ENCODE measurements at regions not wholly inside any gene's neighbourhood (a gene's known extent, or its start where the extent isn't known, plus 50 kb on each side); places are given as distances from the start of the nearest gene placed in this dataset.

DNA sequence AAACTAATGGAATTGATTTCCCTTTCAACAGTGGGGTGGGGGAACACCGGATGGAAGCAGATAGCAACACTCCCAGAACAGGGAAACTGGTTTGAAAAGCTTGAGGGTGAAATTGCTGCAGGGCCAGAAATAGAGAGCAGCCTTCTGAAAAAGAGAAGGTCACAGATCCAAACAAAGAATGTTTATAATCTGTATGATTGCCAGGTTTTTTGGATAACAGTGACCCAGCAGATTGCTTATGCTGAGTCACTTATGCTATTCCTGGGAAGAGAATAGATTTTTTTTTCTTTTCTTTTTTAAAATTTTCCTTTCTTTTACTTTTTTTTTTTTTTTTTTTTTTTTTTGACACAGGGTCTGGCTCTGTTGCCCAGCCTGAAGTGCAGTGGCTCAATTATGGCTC is 641.3 kb downstream of the KCNJ2 start:
- Histone ChIP-seq H3K4me3 (replicated peaks; ENCODE audit: insufficient read depth, low read length) (no peak overlapping the region), H3K27me3 (ENCODE audit: insufficient read depth, poor library complexity, severe bottlenecking) (no peaks in the 10 kb centered on the region), H3K27ac (replicated peaks) (no peak overlapping the region)
- TF ChIP-seq POLR2AphosphoS5 (IDR thresholded peaks at IDR 0.05; ENCODE audit: low read depth): no peak
- TF ChIP-seq SPI1 (IDR thresholded peaks at IDR 0.05; ENCODE audit: borderline replicate concordance, low read depth): no peak
- TF ChIP-seq GABPA (IDR thresholded peaks at IDR 0.05; ENCODE audit: low read depth): no peak
- TF ChIP-seq, protein P1, sequence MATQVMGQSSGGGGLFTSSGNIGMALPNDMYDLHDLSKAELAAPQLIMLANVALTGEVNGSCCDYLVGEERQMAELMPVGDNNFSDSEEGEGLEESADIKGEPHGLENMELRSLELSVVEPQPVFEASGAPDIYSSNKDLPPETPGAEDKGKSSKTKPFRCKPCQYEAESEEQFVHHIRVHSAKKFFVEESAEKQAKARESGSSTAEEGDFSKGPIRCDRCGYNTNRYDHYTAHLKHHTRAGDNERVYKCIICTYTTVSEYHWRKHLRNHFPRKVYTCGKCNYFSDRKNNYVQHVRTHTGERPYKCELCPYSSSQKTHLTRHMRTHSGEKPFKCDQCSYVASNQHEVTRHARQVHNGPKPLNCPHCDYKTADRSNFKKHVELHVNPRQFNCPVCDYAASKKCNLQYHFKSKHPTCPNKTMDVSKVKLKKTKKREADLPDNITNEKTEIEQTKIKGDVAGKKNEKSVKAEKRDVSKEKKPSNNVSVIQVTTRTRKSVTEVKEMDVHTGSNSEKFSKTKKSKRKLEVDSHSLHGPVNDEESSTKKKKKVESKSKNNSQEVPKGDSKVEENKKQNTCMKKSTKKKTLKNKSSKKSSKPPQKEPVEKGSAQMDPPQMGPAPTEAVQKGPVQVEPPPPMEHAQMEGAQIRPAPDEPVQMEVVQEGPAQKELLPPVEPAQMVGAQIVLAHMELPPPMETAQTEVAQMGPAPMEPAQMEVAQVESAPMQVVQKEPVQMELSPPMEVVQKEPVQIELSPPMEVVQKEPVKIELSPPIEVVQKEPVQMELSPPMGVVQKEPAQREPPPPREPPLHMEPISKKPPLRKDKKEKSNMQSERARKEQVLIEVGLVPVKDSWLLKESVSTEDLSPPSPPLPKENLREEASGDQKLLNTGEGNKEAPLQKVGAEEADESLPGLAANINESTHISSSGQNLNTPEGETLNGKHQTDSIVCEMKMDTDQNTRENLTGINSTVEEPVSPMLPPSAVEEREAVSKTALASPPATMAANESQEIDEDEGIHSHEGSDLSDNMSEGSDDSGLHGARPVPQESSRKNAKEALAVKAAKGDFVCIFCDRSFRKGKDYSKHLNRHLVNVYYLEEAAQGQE (IDR thresholded peaks at IDR 0.05; ENCODE audit: insufficient replicate concordance, low read depth): no peak
- TF ChIP-seq, protein P2, sequence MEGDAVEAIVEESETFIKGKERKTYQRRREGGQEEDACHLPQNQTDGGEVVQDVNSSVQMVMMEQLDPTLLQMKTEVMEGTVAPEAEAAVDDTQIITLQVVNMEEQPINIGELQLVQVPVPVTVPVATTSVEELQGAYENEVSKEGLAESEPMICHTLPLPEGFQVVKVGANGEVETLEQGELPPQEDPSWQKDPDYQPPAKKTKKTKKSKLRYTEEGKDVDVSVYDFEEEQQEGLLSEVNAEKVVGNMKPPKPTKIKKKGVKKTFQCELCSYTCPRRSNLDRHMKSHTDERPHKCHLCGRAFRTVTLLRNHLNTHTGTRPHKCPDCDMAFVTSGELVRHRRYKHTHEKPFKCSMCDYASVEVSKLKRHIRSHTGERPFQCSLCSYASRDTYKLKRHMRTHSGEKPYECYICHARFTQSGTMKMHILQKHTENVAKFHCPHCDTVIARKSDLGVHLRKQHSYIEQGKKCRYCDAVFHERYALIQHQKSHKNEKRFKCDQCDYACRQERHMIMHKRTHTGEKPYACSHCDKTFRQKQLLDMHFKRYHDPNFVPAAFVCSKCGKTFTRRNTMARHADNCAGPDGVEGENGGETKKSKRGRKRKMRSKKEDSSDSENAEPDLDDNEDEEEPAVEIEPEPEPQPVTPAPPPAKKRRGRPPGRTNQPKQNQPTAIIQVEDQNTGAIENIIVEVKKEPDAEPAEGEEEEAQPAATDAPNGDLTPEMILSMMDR (IDR thresholded peaks at IDR 0.05; ENCODE audit: insufficient read depth, low read length): no peak
- no peak for DNase-seq (ENCODE audit: low read depth in 1 of 2, low spot score in 1 of 2)

DNA sequence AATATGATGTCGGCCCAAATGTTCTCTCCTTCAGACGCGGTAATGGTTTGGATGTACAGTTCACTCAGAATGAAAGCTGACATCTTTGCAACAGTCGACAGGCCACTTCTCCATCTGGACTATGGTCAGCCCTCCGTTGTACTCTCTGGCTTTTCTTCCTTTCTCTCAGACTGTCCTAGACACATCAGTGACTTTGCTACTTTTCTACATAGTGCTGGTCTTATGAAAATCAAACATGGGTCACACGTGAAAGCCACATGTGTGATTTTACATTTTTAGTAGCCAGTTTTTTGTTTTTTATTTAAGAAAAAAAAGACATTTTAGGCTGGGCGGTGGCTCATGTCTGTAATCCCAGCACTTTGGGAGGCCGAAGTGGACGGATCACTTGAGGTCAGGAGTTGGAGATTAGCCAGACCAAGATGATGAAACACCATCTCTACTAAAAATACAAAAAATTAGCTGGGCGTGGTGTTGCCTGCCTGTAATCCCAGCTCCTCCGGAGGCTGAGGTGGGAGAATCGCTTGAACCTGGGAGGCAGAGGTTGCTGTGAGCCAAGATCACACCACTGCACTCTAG is 644.1 kb downstream of the KCNJ2 start:
- DNase-seq (ENCODE audit: low read depth in 1 of 2, low spot score in 1 of 2): no peak
- H3K27ac ChIP-seq (replicated peaks): no peak overlapping the region
- no peaks in the 10 kb centered on the region for H3K27me3 ChIP-seq (ENCODE audit: insufficient read depth, poor library complexity, severe bottlenecking)
- TF ChIP-seq GABPA (IDR thresholded peaks at IDR 0.05; ENCODE audit: low read depth) (no peak), POLR2AphosphoS5 (IDR thresholded peaks at IDR 0.05; ENCODE audit: low read depth) (no peak), SPI1 (IDR thresholded peaks at IDR 0.05; ENCODE audit: borderline replicate concordance, low read depth) (no peak)
- TF ChIP-seq, protein P1 (IDR thresholded peaks at IDR 0.05; ENCODE audit: insufficient replicate concordance, low read depth): no peak
- TF ChIP-seq, protein P2 (IDR thresholded peaks at IDR 0.05; ENCODE audit: insufficient read depth, low read length): no peak
- H3K4me3 ChIP-seq (replicated peaks; ENCODE audit: insufficient read depth, low read length): no peak overlapping the region

DNA sequence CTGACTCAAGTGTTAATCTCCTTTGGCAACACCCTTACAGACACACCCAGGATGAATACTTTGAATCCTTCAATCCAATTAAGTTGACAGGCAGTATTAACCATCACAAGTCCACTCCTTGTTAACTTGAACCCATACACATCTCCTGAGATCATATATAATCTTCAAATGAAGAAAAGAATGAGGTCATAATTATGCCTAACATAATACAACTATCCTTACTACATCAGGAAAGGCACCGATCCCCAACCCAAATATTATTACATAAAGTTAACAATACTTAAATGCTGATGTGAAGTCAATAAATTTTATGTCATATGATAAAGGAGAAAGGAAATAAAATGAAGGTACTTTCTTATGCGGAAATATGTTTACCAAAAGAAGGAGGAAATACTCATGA is 649.9 kb downstream of the KCNJ2 start:
- no peak overlapping the region for H3K4me3 ChIP-seq (replicated peaks; ENCODE audit: insufficient read depth, low read length)
- no peaks in the 10 kb centered on the region for H3K27me3 ChIP-seq (ENCODE audit: insufficient read depth, poor library complexity, severe bottlenecking)
- no peak for TF ChIP-seq SPI1 (IDR thresholded peaks at IDR 0.05; ENCODE audit: borderline replicate concordance, low read depth)
- no peak for TF ChIP-seq GABPA (IDR thresholded peaks at IDR 0.05; ENCODE audit: low read depth)
- TF ChIP-seq POLR2AphosphoS5 (IDR thresholded peaks at IDR 0.05; ENCODE audit: low read depth): no peak
- TF ChIP-seq, protein P2 (IDR thresholded peaks at IDR 0.05; ENCODE audit: insufficient read depth, low read length): no peak
- TF ChIP-seq, protein P1 (IDR thresholded peaks at IDR 0.05; ENCODE audit: insufficient replicate concordance, low read depth): no peak
- no peak overlapping the region for H3K27ac ChIP-seq (replicated peaks)
- DNase-seq (ENCODE audit: low read depth in 1 of 2, low spot score in 1 of 2): no peak

Measured in HL-60 (cell line).